Tibial nerve (tissue), 3 donors: ENCODE measurements at regions not wholly inside any gene's neighbourhood (a gene's known extent, or its start where the extent isn't known, plus 50 kb on each side); places are given as distances from the start of the nearest gene placed in this dataset.

ENCODE experiments used
- CTCF ChIP-seq, 5 experiments: fragments of 200-600 bp in 3 of 5; fragments of 450-650 bp in 2 of 5; sonication (generic) in 3 of 5; IDR thresholded peaks; one replicate each; pipeline ENCODE4 v1.5.1; 2016 to 2019; ENCODE audit warnings: antibody characterized with exemption in 5 of 5, mild to moderate bottlenecking in 3 of 5, moderate library complexity in 2 of 5
- POLR2A ChIP-seq, 2 donors: fragments of 450-650 bp; IDR thresholded peaks; one replicate each; pipeline ENCODE4 v1.6.1; 2017; ENCODE audit warnings: antibody characterized with exemption in 2 of 2, mild to moderate bottlenecking in 2 of 2, moderate library complexity in 2 of 2

- no peak for TF ChIP-seq POLR2A (IDR thresholded peaks at IDR 0.05)
- TF ChIP-seq CTCF (IDR thresholded peaks at IDR 0.05), result no peak
Observed at GRCh38 chr15:62823561-62823960, 219.0 kb upstream of the TPM1 start.
